MM.1S (cell line): ENCODE measurements at regions not wholly inside any gene's neighbourhood (a gene's known extent, or its start where the extent isn't known, plus 50 kb on each side); places are given as distances from the start of the nearest gene placed in this dataset.

Experiments used
- DNase-seq: peaks from one replicate; pipeline ENCODE4 v3.0.0-alpha.2; 2015
- H2AFZ ChIP-seq: fragments of 300-600 bp; sonication (generic); 2 replicates; pipeline ENCODE4 v1.6.0; 2016; ENCODE audit warnings: antibody characterized with exemption, low read length
- H3F3A ChIP-seq: fragments of 300-600 bp; sonication (generic); 2 replicates; pipeline ENCODE4 v1.6.1; 2016; ENCODE audit warnings: mild to moderate bottlenecking, antibody characterized with exemption, low read length, moderate library complexity, mixed read lengths; ENCODE audit not compliant: insufficient read depth
- H3K27ac ChIP-seq: fragments of 300-600 bp; sonication (generic); 2 replicates; pipeline ENCODE4 v1.5.1; 2016; ENCODE audit warnings: mild to moderate bottlenecking, low read length
- H3K27me3 ChIP-seq: fragments of 300-600 bp; sonication (generic); replicated peaks from 2 replicates; pipeline ENCODE4 v1.6.0; 2016; ENCODE audit warnings: low read length; ENCODE audit not compliant: insufficient read depth
- H3K36me3 ChIP-seq: fragments of 300-600 bp; sonication (generic); replicated peaks from 2 replicates; pipeline ENCODE4 v1.6.1; 2016; ENCODE audit warnings: mild to moderate bottlenecking, low read length, mixed read lengths; ENCODE audit not compliant: insufficient read depth
- H3K4me1 ChIP-seq: fragments of 300-600 bp; sonication (generic); 2 replicates; pipeline ENCODE4 v1.6.1; 2016; ENCODE audit warnings: low read length, mixed read lengths
- H3K4me2 ChIP-seq: fragments of 300-600 bp; sonication (generic); 2 replicates; pipeline ENCODE4 v1.6.0; 2016; ENCODE audit warnings: low read depth, low read length
- H3K4me3 ChIP-seq: fragments of 300-600 bp; sonication (generic); 2 replicates; pipeline ENCODE4 v1.5.1; 2016; ENCODE audit warnings: low read length, mixed read lengths
- H3K79me2 ChIP-seq: fragments of 300-600 bp; sonication (generic); 2 replicates; pipeline ENCODE4 v1.6.1; 2016; ENCODE audit warnings: mixed run types, low read length, mixed read lengths
- H3K9ac ChIP-seq: fragments of 300-600 bp; sonication (generic); 2 replicates; pipeline ENCODE4 v1.6.1; 2016; ENCODE audit warnings: low read length, mixed read lengths
- H3K9me2 ChIP-seq: fragments of 300-600 bp; sonication (generic); replicated peaks from 2 replicates; pipeline ENCODE4 v1.6.1; 2016; ENCODE audit warnings: mild to moderate bottlenecking, low read length, mixed read lengths; ENCODE audit not compliant: insufficient read depth
- H3K9me3 ChIP-seq: fragments of 300-600 bp; sonication (generic); replicated peaks from 2 replicates; pipeline ENCODE4 v1.6.1; 2016; ENCODE audit warnings: mild to moderate bottlenecking, low read length, mixed read lengths; ENCODE audit not compliant: insufficient read depth
- H4K20me1 ChIP-seq: fragments of 300-600 bp; sonication (generic); 2 replicates; pipeline ENCODE4 v1.6.1; 2016; ENCODE audit warnings: mild to moderate bottlenecking, low read length, moderate library complexity, mixed read lengths; ENCODE audit not compliant: insufficient read depth
- EZH2 ChIP-seq: fragments of 300-600 bp; sonication (generic); optimal IDR thresholded peaks from 2 replicates; pipeline ENCODE3; 2017; ENCODE audit warnings: low read depth, mild to moderate bottlenecking, antibody characterized with exemption, low read length, mixed read lengths
- EZH2phosphoT487 ChIP-seq: fragments of 300-600 bp; sonication (generic); IDR thresholded peaks from 2 replicates; pipeline ENCODE4 v1.6.1; 2018; ENCODE audit warnings: antibody characterized with exemption, low read length
- TF ChIP-seq, protein P1 (sequence below): fragments of 300-600 bp; sonication (generic); IDR thresholded peaks from 2 replicates; pipeline ENCODE4 v1.5.1; 2016; ENCODE audit warnings: antibody characterized with exemption, low read length, mixed read lengths

GRCh38 chr2:18301421-18302139, 258.9 kb downstream of the RDH14 start:
- TF ChIP-seq, protein P1, sequence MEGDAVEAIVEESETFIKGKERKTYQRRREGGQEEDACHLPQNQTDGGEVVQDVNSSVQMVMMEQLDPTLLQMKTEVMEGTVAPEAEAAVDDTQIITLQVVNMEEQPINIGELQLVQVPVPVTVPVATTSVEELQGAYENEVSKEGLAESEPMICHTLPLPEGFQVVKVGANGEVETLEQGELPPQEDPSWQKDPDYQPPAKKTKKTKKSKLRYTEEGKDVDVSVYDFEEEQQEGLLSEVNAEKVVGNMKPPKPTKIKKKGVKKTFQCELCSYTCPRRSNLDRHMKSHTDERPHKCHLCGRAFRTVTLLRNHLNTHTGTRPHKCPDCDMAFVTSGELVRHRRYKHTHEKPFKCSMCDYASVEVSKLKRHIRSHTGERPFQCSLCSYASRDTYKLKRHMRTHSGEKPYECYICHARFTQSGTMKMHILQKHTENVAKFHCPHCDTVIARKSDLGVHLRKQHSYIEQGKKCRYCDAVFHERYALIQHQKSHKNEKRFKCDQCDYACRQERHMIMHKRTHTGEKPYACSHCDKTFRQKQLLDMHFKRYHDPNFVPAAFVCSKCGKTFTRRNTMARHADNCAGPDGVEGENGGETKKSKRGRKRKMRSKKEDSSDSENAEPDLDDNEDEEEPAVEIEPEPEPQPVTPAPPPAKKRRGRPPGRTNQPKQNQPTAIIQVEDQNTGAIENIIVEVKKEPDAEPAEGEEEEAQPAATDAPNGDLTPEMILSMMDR: no peak
- TF ChIP-seq EZH2 (no peak), EZH2phosphoT487 (no peak)
- no peaks in the 10 kb centered on the region for H3K36me3 ChIP-seq
- no peaks in the 10 kb centered on the region for H4K20me1 ChIP-seq
- H3K9ac ChIP-seq: no peak overlapping the region
- no peaks in the 10 kb centered on the region for H3K4me1 ChIP-seq
- DNase-seq: no peak
- no peaks in the 10 kb centered on the region for H3K9me3 ChIP-seq
- no peaks in the 10 kb centered on the region for H3K79me2 ChIP-seq
- H3K27ac ChIP-seq: no peak overlapping the region
- H3F3A ChIP-seq: no peaks in the 10 kb centered on the region
- no peaks in the 10 kb centered on the region for H3K27me3 ChIP-seq
- no peak overlapping the region for H2AFZ ChIP-seq
- no peaks in the 10 kb centered on the region for H3K9me2 ChIP-seq
- no peak overlapping the region for H3K4me2 ChIP-seq
- no peak overlapping the region for H3K4me3 ChIP-seq

GRCh38 chr2:18299423-18300212, 260.8 kb downstream of the RDH14 start:
- Histone ChIP-seq H3K4me2 (no peak overlapping the region), H3K9me2 (no peaks in the 10 kb centered on the region), H3K4me3 (no peak overlapping the region), H3K27me3 (no peaks in the 10 kb centered on the region), H3K79me2 (no peaks in the 10 kb centered on the region), H2AFZ (no peak overlapping the region), H3K9me3 (no peaks in the 10 kb centered on the region), H3K4me1 (no peaks in the 10 kb centered on the region), H3F3A (no peaks in the 10 kb centered on the region), H4K20me1 (no peaks in the 10 kb centered on the region), H3K9ac (no peak overlapping the region), H3K36me3 (no peaks in the 10 kb centered on the region), H3K27ac (no peak overlapping the region)
- TF ChIP-seq EZH2phosphoT487 (no peak), EZH2 (no peak)
- TF ChIP-seq, protein P1: no peak
- DNase-seq: no peak

DNA sequence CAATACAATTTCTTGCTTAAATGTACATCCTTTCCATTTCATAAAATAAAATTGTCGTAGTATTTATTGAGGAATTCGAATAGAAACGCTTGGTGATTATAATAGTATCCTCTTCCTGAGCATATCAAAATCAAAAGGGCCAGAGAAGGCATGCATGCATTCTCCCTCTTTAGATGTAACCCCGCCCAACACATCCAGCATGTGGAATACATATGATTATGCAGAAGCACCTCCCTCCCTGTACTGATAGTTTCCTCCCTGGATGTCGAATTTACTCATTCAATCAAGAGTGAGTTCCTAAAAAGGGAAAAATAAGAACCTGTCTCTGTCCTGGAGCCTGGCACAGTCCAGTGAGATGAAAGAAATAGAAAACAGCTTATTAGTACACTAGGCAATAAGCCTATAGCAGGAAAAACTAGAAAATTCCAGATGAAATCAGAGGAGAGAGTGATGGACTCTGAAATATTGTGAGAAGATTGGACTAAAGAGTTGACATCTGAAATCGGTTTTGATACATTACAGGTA, 262.9 kb downstream of the RDH14 start:
- H3K9me2 ChIP-seq: no peaks in the 10 kb centered on the region
- no peak overlapping the region for H3K9ac ChIP-seq
- H3K4me3 ChIP-seq: no peak overlapping the region
- H3F3A ChIP-seq: no peaks in the 10 kb centered on the region
- no peak for DNase-seq
- no peak overlapping the region for H2AFZ ChIP-seq
- no peaks in the 10 kb centered on the region for H3K36me3 ChIP-seq
- H3K79me2 ChIP-seq: no peaks in the 10 kb centered on the region
- no peaks in the 10 kb centered on the region for H4K20me1 ChIP-seq
- no peak for TF ChIP-seq EZH2
- TF ChIP-seq, protein P1: no peak
- TF ChIP-seq EZH2phosphoT487: no peak
- H3K27ac ChIP-seq: no peak overlapping the region
- no peaks in the 10 kb centered on the region for H3K27me3 ChIP-seq
- no peaks in the 10 kb centered on the region for H3K9me3 ChIP-seq
- no peak overlapping the region for H3K4me2 ChIP-seq
- no peaks in the 10 kb centered on the region for H3K4me1 ChIP-seq
